Astrocyte of the cerebellum (primary cell): ENCODE measurements at regions not wholly inside any gene's neighbourhood (a gene's known extent, or its start where the extent isn't known, plus 50 kb on each side); places are given as distances from the start of the nearest gene placed in this dataset.

Experiments
- DNase-seq: peaks from one replicate; pipeline ENCODE4 v3.0.0-alpha.2; 2011; ENCODE audit warnings: low read depth
- H3K4me3 ChIP-seq: 2 replicates; pipeline ENCODE4 v1.5.1; 2011; ENCODE audit warnings: mild to moderate bottlenecking, low read depth, low read length, moderate library complexity
- CTCF ChIP-seq: IDR thresholded peaks from 2 replicates; pipeline ENCODE4 v1.5.1; 2012; ENCODE audit warnings: low read length, low read depth, moderate library complexity, mild to moderate bottlenecking; ENCODE audit errors: missing control alignments
- in situ Hi-C: cut with HindIII; loops from 2 replicates; pipeline ENCODE4 v1.10.0; 2017; ENCODE audit warnings: low sequenced_read_pairs

- no peak for TF ChIP-seq CTCF
- in situ Hi-C loops, result no loop called here
- DNase-seq, result no peak
- no peak overlapping the region for H3K4me3 ChIP-seq
Observed at GRCh38 chr2:128494640-128495321, 176.1 kb upstream of the HS6ST1 start.

- DNase-seq, result no peak
- no peak for TF ChIP-seq CTCF
- in situ Hi-C loops, result no loop called here
- no peak overlapping the region for H3K4me3 ChIP-seq
Observed at GRCh38 chr2:128495996-128496547, 177.4 kb upstream of the HS6ST1 start.

GRCh38 chr2:128496700-128497099 lies 178.0 kb upstream of the HS6ST1 start:
- no peak for TF ChIP-seq CTCF
- H3K4me3 ChIP-seq, result no peak overlapping the region
- DNase-seq, result no peak
- in situ Hi-C loops, result no loop called here

GRCh38 chr2:128497461-128497860 lies 178.8 kb upstream of the HS6ST1 start:
- in situ Hi-C loops, result no loop called here
- no peak overlapping the region for H3K4me3 ChIP-seq
- DNase-seq, result no peak
- no peak for TF ChIP-seq CTCF

GRCh38 chr2:128498086-128498485 lies 179.4 kb upstream of the HS6ST1 start:
- in situ Hi-C loops, result no loop called here
- TF ChIP-seq CTCF, result no peak
- no peak for DNase-seq
- H3K4me3 ChIP-seq, result no peak overlapping the region

- H3K4me3 ChIP-seq, result no peak overlapping the region
- TF ChIP-seq CTCF, result no peak
- no peak for DNase-seq
- in situ Hi-C loops, result no loop called here
Observed at GRCh38 chr2:128498589-128498988, 179.9 kb upstream of the HS6ST1 start.
